ENCODE measurements at regions not wholly inside any gene's neighbourhood (a gene's known extent, or its start where the extent isn't known, plus 50 kb on each side); places are given as distances from the start of the nearest gene placed in this dataset.

DNA sequence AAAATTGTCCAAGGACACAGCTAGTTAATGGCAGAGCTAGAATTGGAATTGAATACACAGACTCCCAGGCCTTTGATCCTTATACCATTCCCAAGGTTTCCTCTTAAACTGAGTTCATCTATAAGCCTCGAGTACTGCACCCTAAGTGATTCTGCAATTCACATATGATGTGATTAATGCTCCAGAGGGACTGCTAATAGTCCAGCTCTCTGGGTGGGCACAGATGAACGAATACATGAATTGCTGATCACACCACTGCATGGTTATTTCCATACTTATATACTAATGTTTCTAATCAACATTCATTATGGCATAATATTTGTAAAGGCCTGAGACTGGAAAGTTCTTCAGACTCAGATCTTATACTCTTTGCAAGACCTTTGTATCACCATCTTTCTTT, 101.8 kb downstream of the NUFIP1 start:
- no peaks in the 10 kb centered on the region for H3K9me3 ChIP-seq (ENCODE audit: insufficient read depth in 2 of 2, low read depth in 1 of 2, low read length in 1 of 2)
- H3K23ac ChIP-seq (ENCODE audit: insufficient read length): no peak overlapping the region
- H3K14ac ChIP-seq (ENCODE audit: insufficient read length): no peak overlapping the region
- no peak overlapping the region for H2BK15ac ChIP-seq (ENCODE audit: low read length)
- H2BK12ac ChIP-seq (ENCODE audit: low read depth, low read length): no peak overlapping the region
- H4K20me1 ChIP-seq (replicated peaks in 1 of 2; ENCODE audit: control insufficient read depth in 1 of 2, insufficient read depth in 2 of 2, low read length in 2 of 2): no peaks in the 10 kb centered on the region
- ChIA-PET POLR2A (ENCODE audit: partially characterized antibody) (interaction anchor here (1.1 kb wide), 1 partner anchor 612 kb away, joined by 3 read pairs; no protein-coding TSS in a partner anchor), CTCF (ENCODE audit: partially characterized antibody) (interaction anchor here (1.8 to 2.1 kb wide), 2 partner anchors 9 to 11 kb away, joined by 5 to 13 read pairs; no protein-coding TSS in a partner anchor)
- DNase-seq (ENCODE audit: low read depth in 1 of 2, low spot score in 2 of 2) (no peak), FAIRE-seq (no peak)
- no peaks in the 10 kb centered on the region for H3K4me1 ChIP-seq (replicated peaks in 1 of 4; ENCODE audit: control insufficient read depth in 3 of 4, insufficient read depth in 4 of 4, low read length in 3 of 4)
- H3K27me3 ChIP-seq (replicated peaks in 1 of 4; ENCODE audit: control insufficient read depth in 3 of 4, extremely low read depth in 1 of 4, insufficient read depth in 3 of 4, low read length in 3 of 4): no peaks in the 10 kb centered on the region
- no peak overlapping the region for H2AK5ac ChIP-seq (ENCODE audit: low read depth, low read length)
- H3K36me3 ChIP-seq (ENCODE audit: control insufficient read depth in 2 of 4, insufficient read depth in 4 of 4, low read length in 3 of 4): no peaks in the 10 kb centered on the region
- no peak overlapping the region for H4K8ac ChIP-seq (ENCODE audit: extremely low read depth, insufficient read depth, low read length)
- no peak overlapping the region for H2BK20ac ChIP-seq (ENCODE audit: low read length)
- no peak overlapping the region for H2AFZ ChIP-seq (ENCODE audit: low read length)
- no peaks in the 10 kb centered on the region for H3K79me2 ChIP-seq (ENCODE audit: control insufficient read depth in 1 of 2, insufficient read depth in 2 of 2, low read length in 2 of 2)
- H3K9ac ChIP-seq (replicated peaks in 1 of 4; ENCODE audit: extremely low read depth in 1 of 4, low read depth in 3 of 4, low read length in 3 of 4): no peak overlapping the region
- no peak overlapping the region for H3K18ac ChIP-seq (ENCODE audit: extremely low read depth, low read length)
- H4K5ac ChIP-seq (ENCODE audit: insufficient read length, low read depth, low read length): no peak overlapping the region
- 83% methylated on average over 2 of the region's 2 CpGs; no CpG with 5 or more reads in 1 of the 2 experiments for WGBS, 2 experiments (ENCODE audit: extremely low coverage in 1 of 2, insufficient coverage in 1 of 2, insufficient read length in 1 of 2, insufficient replicate concordance in 2 of 2, low coverage in 1 of 2, low lambda C conversion rate in 2 of 2, missing lambda C conversion rate in 1 of 2)
- H3K56ac ChIP-seq (replicated peaks; ENCODE audit: insufficient read length, low read depth, low read length): no peak overlapping the region
- H3K4me2 ChIP-seq (ENCODE audit: insufficient read depth in 1 of 2, low read depth in 2 of 2, low read length in 2 of 2): no peak overlapping the region
- H3K79me1 ChIP-seq (ENCODE audit: low read depth, low read length): no peaks in the 10 kb centered on the region
- H2BK120ac ChIP-seq (replicated peaks; ENCODE audit: low read depth, low read length): no peak overlapping the region
- H3K4me3 ChIP-seq (ENCODE audit: extremely low read depth in 1 of 4, insufficient read depth in 2 of 4, low read depth in 3 of 4, low read length in 4 of 4): no peak overlapping the region
- no peak overlapping the region for H3K27ac ChIP-seq (ENCODE audit: low read depth, low read length)
- H3K23me2 ChIP-seq (ENCODE audit: low read depth, low read length): peaks cover 2% of the 10 kb centered on the region; the same call in 1 of the 2 replicates
- H3K4ac ChIP-seq (replicated peaks; ENCODE audit: insufficient read length, low read depth, low read length): no peak overlapping the region
- no peak overlapping the region for H2BK5ac ChIP-seq (ENCODE audit: low read depth, low read length)
- H4K91ac ChIP-seq (replicated peaks; ENCODE audit: insufficient read length, low read length): no peak overlapping the region
- TF ChIP-seq, protein P1, sequence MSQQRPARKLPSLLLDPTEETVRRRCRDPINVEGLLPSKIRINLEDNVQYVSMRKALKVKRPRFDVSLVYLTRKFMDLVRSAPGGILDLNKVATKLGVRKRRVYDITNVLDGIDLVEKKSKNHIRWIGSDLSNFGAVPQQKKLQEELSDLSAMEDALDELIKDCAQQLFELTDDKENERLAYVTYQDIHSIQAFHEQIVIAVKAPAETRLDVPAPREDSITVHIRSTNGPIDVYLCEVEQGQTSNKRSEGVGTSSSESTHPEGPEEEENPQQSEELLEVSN (IDR thresholded peaks at IDR 0.05): no peak
- no peak for TF ChIP-seq GTF2F1 (IDR thresholded peaks at IDR 0.05; ENCODE audit: borderline replicate concordance, low read depth, low read length)
- TF ChIP-seq ZNF274 (IDR thresholded peaks at IDR 0.05; ENCODE audit: borderline replicate concordance, extremely low read depth, low read length): no peak
- TF ChIP-seq, protein P2, sequence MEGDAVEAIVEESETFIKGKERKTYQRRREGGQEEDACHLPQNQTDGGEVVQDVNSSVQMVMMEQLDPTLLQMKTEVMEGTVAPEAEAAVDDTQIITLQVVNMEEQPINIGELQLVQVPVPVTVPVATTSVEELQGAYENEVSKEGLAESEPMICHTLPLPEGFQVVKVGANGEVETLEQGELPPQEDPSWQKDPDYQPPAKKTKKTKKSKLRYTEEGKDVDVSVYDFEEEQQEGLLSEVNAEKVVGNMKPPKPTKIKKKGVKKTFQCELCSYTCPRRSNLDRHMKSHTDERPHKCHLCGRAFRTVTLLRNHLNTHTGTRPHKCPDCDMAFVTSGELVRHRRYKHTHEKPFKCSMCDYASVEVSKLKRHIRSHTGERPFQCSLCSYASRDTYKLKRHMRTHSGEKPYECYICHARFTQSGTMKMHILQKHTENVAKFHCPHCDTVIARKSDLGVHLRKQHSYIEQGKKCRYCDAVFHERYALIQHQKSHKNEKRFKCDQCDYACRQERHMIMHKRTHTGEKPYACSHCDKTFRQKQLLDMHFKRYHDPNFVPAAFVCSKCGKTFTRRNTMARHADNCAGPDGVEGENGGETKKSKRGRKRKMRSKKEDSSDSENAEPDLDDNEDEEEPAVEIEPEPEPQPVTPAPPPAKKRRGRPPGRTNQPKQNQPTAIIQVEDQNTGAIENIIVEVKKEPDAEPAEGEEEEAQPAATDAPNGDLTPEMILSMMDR (IDR thresholded peaks at IDR 0.05; ENCODE audit: control extremely low read depth in 1 of 3, insufficient read depth in 1 of 3, low read depth in 1 of 3, low read length in 3 of 3): no peak
- TF ChIP-seq TAF1 (IDR thresholded peaks at IDR 0.05; ENCODE audit: low read depth, low read length): no peak
- no peak for TF ChIP-seq BCL11A (IDR thresholded peaks at IDR 0.05; ENCODE audit: low read depth in 2 of 2, low read length in 2 of 2)
- TF ChIP-seq SAP30 (IDR thresholded peaks at IDR 0.05; ENCODE audit: insufficient read depth, insufficient replicate concordance, low read length): no peak
- TF ChIP-seq, protein P3, sequence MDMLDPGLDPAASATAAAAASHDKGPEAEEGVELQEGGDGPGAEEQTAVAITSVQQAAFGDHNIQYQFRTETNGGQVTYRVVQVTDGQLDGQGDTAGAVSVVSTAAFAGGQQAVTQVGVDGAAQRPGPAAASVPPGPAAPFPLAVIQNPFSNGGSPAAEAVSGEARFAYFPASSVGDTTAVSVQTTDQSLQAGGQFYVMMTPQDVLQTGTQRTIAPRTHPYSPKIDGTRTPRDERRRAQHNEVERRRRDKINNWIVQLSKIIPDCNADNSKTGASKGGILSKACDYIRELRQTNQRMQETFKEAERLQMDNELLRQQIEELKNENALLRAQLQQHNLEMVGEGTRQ (IDR thresholded peaks at IDR 0.05; ENCODE audit: low read length): no peak
- TF ChIP-seq KDM4A (IDR thresholded peaks at IDR 0.05; ENCODE audit: low read depth, low read length, severe bottlenecking): no peak
- TF ChIP-seq CHD1 (IDR thresholded peaks at IDR 0.05; ENCODE audit: low read depth, low read length): no peak
